GM19452 (cell line): ENCODE measurements at regions not wholly inside any gene's neighbourhood (a gene's known extent, or its start where the extent isn't known, plus 50 kb on each side); places are given as distances from the start of the nearest gene placed in this dataset.

Experiments used
- ATAC-seq: cut with Tn5 transposase; IDR thresholded peaks from one replicate; pipeline ENCODE4 v1.9.1; 2021; ENCODE audit not compliant: unreplicated experiment

DNA sequence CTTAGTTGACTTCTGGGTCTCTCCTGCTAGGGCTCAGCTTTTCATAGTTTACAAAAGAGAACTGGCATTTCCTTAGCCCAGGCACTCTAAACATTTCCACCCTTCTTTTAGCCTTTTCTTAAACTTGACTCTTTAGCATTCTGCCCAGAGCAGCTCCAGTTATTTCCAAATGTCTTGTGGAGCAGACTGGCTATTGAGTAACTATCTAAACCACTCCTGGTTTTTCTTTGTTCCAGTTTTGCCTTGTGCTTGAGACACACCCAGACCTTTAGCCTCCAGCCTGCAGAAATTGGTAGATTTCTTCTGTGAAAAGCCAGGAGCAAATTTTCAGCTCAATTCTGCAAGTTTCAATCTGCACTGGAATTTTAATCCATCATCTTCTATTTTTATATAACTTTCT, 1813.1 kb downstream of the OLFM4 start:
- no peak for ATAC-seq

DNA sequence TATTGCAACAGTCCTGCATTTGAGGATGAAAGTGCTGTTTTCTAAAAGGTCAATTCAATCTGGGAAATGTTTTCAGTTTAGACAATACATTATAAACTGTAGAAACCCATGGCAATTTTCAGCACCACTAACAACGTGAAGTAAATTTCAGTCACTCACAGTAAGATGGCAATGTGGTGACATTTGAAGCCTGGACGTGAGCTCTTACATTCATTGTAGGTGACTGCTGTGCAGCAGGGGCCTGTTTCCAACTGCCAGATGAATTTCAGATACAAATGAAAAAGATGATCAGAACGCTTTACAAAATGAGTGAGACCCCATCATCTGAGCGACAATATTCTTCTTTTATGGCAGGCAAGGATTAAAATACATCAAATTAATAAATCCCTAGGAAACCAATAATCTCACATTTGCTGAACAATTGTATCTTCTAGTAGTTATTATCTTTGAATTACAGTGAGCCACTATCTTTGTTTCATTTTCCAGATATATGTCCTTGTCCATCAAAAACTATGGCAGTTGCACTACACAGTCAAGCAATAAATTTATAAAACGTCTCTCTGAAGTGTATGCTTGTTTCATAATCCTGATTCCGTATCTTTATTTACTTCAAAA, 1816.8 kb downstream of the OLFM4 start:
- no peak for ATAC-seq

DNA sequence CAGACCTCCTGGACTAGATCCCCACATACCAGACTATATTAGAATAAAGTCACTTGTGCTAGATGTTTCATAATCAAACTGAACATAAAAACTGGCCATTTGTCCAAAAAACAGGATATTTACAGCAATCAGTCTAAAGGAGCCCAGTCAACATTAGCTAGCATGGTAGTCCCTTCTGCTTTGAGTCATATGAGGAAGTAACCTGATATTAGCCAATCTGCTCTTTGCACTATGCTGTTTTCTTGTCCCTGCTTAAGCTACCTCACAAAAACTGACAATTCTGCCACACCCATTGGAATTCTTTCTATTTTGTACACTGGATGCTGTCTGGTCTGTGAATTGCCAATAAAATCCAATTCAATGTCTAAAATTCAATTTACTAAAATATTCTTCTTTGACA, 1824.2 kb downstream of the OLFM4 start:
- no peak for ATAC-seq

DNA sequence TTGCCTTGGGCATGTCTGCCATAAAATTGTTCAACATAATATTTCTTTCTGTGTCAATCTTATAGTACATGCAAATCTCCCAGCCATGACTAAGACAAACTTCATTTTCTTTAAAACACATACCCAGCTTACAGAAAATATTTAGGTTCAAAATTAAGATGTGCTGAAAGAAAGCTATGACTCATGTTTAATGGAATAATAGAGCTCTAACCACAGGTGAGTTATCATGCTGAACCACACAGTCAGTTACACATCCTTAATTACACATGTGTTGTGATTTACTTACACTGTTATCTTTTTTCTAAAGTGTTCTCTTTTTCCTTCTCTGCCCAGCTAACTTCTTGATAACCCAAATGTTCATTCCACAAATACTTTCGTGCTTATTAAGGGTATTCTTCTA, 1831.2 kb downstream of the OLFM4 start:
- no peak for ATAC-seq

DNA sequence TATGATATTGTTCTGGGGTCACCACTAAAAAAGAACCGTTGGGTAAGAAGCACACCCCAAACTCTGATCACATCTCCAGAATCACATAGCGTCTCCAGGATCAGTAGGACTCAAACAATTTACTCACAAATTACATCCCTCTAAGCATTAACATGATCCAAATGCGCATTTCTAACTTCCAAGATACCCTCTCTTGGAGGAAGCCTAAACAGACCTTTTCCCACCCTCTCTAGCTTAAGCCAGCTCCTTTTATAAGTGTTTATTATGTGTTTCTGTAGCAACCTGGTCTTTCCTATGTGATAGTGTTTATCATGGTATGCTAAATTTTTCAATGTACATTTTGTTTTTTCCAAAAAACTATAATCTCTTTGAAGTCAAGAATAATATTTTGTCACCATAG, 1846.5 kb downstream of the OLFM4 start:
- no peak for ATAC-seq

DNA sequence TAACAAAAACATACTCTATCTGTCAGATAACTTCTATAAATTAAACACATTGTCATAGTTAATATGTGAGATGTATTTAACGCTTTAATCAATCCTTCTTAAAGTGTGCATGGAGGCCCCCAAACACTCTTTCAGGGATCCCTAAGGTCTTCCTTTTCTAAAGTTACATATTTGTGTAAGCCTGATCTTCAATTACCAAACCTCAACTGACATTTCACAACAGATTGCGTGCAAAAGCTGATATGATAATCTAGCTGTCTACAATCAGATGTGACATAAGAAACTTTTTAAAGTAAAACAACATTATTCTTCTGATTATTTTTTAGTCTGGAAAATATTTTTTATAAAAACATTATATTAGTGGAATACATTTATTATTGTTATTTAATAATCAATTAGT, 1850.4 kb downstream of the OLFM4 start:
- ATAC-seq, result no peak

DNA sequence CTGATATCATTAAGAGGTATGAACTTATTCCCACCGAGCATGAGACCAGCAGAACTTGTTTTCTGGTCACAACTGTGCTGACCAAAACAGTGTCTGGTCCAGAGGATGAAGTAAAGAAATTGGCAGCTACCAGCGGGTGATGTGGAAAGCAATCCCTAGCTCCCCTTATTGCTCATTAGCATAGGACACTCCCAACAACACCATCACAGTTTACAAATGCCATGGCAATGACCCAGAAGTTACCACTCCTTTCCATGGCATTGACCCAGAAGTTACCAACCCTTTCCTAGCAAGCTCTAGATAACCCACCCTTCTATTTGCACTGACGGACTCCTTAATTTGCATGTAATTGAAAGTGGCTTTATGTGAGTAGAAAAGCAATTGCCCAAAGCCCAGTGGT, 1856.1 kb downstream of the OLFM4 start:
- no peak for ATAC-seq

DNA sequence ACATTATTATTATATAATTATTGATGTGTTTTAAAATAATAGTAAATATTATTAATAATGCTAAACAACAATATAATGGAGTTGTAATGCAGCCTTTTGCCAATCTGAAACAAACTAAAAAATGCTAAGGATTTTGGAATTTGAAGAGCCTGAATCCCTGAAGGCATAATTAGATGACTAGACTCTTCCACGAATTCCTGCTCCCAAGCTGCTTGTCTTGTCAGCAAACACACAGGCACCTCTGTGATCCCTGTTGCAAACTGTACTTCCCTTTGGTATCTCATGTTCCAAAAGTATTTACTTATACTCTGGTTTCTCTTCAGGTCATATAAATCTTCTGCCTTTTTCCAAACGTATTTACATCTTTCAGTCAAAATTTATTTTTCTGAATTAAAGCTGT, 1862.4 kb downstream of the OLFM4 start:
- ATAC-seq, result no peak

DNA sequence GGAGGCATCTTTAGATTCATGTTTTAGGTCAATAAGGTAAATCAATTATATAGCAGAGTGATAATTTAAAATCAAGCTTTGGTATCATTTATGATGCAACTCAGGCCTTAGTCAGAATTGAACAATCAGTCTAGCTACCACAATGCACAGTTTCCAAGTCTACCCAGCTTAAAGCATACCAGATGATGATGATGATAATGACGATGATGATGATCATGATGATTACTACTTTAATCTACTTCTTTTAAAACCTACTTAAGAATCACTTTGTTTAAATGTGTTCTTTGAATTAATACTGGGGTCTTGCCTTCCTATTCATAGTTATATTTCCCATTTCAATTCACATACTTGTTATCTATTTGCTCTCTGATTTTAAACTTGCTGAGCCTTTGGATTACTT, 1872.7 kb downstream of the OLFM4 start:
- ATAC-seq, result no peak

DNA sequence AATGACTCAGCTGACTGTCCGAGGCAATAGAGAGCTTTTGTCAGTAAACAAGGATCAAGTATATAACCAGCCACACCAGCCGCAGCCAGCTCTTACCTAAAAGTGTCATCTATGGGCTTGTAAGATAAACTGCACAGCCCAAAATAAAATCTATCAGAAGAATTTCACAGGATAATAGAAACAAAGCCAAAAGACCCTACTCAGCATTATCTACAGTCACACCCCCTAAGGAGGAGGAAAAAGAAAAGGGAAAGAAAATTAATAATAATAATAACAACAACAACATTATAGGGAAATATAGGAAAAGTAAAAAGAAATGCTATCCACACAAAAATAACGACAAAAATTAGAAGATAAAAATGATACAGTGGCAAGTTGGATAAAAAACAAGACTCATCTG, 1883.8 kb downstream of the OLFM4 start:
- no peak for ATAC-seq

DNA sequence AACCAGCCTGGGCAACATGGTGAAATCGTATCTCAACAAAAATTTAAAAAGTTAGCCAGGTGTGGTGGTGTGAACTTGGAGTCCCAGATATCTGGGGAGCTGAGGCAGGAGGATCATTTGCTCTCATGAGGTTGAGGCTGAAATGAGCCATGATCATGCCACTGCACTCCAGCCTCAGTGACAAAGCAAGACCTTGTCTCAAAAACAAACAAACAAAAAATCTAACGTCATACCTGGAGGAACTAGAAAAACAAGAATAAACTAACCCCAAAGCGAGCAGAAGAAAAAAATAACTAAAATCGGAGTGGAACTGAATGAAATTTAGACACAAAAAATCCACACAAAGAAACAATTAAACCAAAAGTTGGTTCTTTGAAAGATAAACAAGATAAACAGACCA, 1885.1 kb downstream of the OLFM4 start:
- ATAC-seq, result no peak

DNA sequence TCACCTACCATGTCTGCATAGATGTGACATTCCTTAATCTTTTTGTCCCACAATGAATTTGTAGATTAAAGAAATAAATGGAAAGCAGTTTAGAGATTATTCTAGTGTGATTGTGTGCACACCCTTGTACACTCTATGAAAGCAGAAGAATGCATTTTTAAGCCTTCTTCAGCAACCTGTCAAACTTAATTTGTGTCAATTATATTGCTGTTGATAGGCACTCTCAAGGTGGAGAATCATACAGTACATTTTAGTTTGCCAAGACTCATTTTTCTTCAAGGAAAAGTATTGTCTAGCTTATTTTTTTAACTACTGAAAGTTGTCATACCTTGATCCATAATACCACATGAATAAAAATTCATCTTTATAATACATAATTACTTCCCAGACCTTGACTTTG, 1898.9 kb downstream of the OLFM4 start:
- no peak for ATAC-seq

DNA sequence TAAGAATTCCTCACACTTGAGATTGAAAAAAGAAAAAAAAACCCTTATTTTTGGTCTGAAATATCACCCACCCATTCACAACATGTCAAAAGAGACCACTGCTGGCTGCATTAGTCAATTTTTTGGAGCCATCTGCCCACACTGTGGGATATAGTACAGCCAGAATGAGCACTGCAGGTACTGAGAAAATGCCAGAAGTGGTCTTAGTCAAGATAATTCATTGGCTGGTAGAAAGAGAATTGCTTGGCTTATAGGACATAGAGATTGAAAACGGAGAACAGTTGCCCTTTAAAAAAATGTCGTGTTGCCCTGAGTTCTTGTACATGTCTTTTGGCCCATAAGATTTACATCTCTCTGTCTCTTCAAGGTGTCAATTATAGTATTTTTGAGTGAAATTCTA, 1899.5 kb downstream of the OLFM4 start:
- no peak for ATAC-seq

DNA sequence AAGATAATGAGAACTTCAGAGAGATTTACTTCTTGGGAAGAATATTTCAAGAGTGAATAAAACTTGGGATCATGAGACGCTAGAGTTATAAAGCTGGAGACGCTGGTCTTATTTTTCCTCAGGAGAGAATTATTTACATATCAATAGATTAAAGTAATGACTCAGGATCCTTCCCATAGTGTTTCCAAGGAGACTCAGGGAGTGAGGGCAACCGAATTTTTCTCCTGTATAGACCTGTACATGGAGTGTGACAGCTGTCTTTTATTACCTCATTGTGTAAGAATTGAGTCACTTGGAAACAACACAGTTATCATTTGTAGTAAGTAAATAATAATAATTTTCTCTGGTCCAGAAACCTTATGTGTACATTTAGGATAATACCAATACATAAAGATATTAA, 1905.5 kb downstream of the OLFM4 start:
- no peak for ATAC-seq

DNA sequence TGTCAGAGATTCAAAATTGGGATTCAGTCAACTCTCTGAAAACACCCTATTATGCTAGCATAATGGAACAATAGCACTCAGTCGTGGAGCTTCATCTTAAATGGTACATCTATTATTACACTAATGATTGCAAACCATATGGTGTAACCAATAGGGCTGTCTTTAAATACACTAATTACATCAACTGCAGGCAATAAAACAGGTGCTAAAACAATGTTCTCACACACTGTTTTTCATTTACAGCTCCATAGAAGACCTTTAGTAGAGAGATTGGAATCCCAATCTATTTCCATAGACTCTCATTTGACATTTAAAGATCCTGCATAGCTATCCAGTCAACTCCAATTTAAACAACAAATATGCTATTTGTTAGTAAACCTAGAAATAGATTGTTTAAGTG, 1917.4 kb downstream of the OLFM4 start:
- no peak for ATAC-seq

DNA sequence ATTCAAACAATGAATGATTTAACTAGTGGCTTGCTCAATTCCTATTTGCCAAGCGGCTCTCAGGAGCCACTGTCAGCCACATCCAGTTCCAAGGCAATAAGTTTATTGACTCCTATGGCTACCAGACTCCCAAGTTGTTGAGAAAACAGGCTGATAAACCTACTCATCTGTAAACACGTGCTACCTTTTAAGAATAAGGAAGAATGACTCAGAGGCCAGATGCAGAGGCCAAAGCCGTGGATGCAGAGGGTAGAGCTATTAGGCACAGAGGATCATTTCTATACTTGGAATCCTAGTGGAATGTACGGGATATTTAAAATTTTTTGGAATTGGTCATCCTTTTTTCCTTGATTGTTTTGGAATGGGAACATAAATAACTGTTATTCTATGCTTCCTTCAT, 1921.1 kb downstream of the OLFM4 start:
- ATAC-seq, result no peak

DNA sequence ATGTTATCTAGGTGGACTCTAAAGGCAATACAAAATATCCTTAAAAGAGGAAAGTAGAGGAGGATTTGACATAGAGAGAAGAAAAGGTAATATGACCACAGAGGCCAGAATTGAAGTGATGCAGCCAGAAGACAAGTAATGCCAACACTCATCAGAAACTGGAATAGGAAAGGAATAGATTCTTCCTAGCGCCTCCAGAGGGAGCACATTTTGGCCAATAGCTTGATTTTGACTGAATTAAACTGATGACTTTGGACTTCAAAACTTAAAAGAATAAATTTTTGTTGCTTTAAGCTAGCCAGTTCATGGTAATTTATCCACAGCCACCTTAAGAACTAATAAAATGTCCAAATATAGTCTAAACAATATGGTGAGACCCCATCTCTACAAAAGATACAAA, 1921.9 kb downstream of the OLFM4 start:
- no peak for ATAC-seq

DNA sequence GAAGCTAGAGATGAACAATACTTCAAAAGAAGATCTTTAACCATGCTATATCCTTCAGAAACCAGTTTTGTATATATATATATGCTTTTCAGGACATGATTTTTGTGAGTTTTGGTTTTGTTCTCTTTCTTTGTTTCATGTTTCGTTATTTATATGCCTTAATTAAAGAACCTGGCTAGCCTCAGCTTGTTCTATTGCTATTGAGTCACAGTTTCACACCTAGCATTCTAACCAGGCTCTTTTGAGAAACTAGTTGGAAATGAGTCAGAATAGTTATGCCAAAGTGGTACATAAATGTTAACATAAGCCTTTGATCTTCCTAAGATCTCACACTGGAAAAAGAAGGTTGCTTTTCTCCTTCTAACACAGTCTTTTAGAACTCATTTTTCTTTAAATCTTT, 1925.2 kb downstream of the OLFM4 start:
- no peak for ATAC-seq

DNA sequence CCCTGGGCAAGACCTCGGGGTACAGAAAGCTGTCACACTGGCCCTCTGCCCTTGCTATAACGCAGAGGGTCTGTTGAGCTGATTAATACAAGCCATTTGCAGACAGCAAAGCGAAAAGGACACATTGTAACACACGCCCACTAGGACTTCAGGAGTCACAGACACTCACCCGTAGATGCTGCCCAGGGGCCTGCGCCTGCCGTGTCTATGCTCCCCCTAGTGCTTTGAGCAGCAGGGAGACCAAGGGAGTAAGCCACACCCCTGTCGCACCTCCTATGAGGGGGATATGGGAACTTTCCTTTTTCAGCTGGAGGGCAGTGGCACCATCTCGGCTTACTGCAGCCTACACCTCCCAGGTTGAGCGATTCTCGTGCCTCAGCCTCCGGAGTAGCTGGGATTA, 1930.2 kb downstream of the OLFM4 start:
- ATAC-seq, result no peak

DNA sequence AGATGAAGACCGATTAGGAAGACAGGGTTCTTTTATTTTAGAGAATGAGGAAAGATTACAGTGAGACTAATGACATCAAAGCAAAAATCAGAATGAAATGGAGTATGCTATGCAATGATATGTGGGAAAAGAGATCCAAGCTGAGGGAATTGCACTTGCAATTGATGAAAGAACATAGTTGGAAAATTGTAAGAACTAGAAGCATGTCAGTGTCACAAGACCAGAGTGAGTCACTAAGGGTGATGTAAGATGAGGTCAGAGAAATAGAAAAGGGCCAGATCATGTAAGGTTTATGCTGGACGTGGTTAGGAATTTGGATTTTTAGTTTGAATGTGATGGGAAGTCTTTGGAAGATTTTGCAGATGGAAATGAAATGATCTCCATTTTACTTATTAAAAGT, 1937.3 kb downstream of the OLFM4 start:
- no peak for ATAC-seq

DNA sequence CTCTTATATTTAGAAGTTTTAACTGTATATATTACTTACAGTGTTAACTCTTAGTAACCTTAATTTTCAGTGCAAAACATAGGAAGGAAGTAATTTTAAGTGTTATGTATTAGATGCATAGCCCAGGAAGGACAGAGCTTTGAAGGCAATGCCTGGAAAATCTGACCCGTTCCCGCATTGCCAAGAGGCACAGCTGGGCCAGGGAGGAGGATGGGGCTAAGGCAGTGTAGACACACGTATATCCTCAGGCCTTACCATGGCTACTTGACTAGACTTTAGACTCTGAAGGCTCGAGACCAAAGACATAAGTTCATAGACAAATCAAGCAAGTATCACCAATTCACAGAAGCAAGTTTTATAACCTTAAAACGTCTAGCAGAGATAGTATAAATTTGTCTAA, 1944.2 kb downstream of the OLFM4 start:
- ATAC-seq, result no peak

DNA sequence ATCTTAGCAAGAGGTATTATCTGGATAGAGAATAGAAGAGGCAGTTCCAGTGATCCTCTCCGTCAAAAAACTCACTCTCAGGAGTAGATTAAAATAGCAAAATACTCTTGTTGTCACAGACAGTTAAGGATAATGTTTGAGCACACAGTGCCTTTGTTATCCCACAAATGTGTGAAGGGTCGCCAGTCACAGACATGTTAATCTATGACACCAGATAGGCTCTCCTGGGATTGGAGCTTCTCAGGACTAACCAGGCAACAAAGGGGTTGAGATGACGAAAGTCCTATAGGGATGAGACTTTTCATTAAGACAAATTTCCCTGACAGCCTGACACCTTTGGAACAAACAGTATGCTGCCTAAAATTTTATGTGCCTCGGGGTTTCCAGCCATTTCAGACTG, 1947.1 kb downstream of the OLFM4 start:
- no peak for ATAC-seq

DNA sequence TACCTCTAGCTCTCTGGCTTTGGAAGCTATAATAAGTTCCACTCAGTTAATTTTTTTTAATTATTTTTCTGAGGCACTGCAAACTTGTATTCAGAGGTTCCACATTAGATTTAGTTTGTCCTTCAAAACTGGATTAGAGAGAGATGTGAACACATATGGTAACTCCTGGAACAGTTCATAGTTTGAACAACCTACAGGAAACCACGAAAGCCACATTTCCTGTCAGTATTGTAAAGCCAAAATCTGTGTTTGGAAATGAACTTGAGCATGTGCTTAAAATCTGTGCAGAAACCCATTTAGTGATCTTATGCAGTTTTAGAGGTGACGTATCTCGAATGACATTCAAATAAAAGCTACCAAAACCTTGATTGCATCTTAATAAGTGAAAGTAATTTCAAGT, 1952.0 kb downstream of the OLFM4 start:
- ATAC-seq, result no peak

DNA sequence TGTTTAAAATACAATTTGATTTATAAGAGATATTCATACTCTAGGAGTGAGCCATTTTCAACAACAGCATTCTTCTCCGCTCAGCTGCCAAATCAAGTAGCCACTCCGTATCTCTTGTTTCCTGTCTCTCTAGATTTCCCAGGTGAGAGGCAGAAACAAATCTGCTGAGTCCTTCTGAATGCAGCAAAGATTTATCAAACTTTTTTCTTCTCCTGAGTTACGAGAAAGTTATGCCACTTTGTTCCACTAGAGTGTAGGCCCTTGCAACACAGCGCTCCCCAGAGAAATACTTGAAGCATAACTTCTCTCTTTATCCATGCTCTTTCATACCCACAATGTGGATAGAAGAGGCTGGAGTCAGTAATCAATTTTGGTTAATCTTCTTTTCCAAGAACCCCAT, 1960.8 kb downstream of the OLFM4 start:
- no peak for ATAC-seq
